Spinal cord (tissue), 9 donors: ENCODE measurements at regions not wholly inside any gene's neighbourhood (a gene's known extent, or its start where the extent isn't known, plus 50 kb on each side); places are given as distances from the start of the nearest gene placed in this dataset.

Experiments used
- DNase-seq, 6 donors: peaks; one replicate each; pipeline versions ENCODE4 v3.0.0 to v3.0.0-alpha.2; 2013 to 2015; ENCODE audit warnings: low spot score in 6 of 6, low read depth in 4 of 6
- H3K27ac ChIP-seq: one replicate; pipeline ENCODE4 v1.5.1; 2013; ENCODE audit warnings: low read depth, low read length, control low read depth
- H3K27me3 ChIP-seq: one replicate; pipeline ENCODE4 v1.6.1; 2013; ENCODE audit warnings: low read length; ENCODE audit not compliant: control insufficient read depth, insufficient read depth
- H3K36me3 ChIP-seq: one replicate; pipeline ENCODE4 v1.6.1; 2013; ENCODE audit warnings: low read length; ENCODE audit not compliant: control insufficient read depth, insufficient read depth
- H3K4me1 ChIP-seq: one replicate; pipeline ENCODE4 v1.6.1; 2013; ENCODE audit warnings: low read length; ENCODE audit not compliant: control insufficient read depth, insufficient read depth
- H3K4me3 ChIP-seq: one replicate; pipeline ENCODE4 v1.5.1; 2013; ENCODE audit warnings: low read depth, low read length, control low read depth
- H3K9me3 ChIP-seq: one replicate; pipeline ENCODE4 v1.6.1; 2013; ENCODE audit warnings: low read length; ENCODE audit not compliant: control insufficient read depth, insufficient read depth
- WGBS: methylation state at CpG from one replicate; pipeline ENCODE4 v1.1.5; 2013; ENCODE audit warnings: missing lambda C conversion rate; ENCODE audit not compliant: insufficient coverage; 5-methylcytosine and 5-hydroxymethylcytosine counted together
- donor health status: healthy.

GRCh38 chr5:119873611-119874010 is 244.3 kb downstream of the FAM170A start:
- Histone ChIP-seq H3K27ac (no peak overlapping the region), H3K9me3 (no peaks in the 10 kb centered on the region), H3K4me1 (no peaks in the 10 kb centered on the region), H3K36me3 (no peaks in the 10 kb centered on the region), H3K27me3 (no peaks in the 10 kb centered on the region), H3K4me3 (no peak overlapping the region)
- DNase-seq, result no peak
- WGBS, result 100% methylated on average over 1 of the region's 5 CpGs

- H3K27ac ChIP-seq, result no peak overlapping the region
- H3K4me3 ChIP-seq, result no peak overlapping the region
- no peaks in the 10 kb centered on the region for H3K9me3 ChIP-seq
- DNase-seq, result no peak
- no peaks in the 10 kb centered on the region for H3K36me3 ChIP-seq
- no peaks in the 10 kb centered on the region for H3K27me3 ChIP-seq
- no peaks in the 10 kb centered on the region for H3K4me1 ChIP-seq
Observed at GRCh38 chr5:119876522-119876921, 247.2 kb downstream of the FAM170A start.

GRCh38 chr5:119878712-119879111 is 249.4 kb downstream of the FAM170A start:
- no peak for DNase-seq
- WGBS, result no CpG with 5 or more reads among the region's 2 CpGs
- Histone ChIP-seq H3K4me1 (no peaks in the 10 kb centered on the region), H3K9me3 (no peaks in the 10 kb centered on the region), H3K36me3 (no peaks in the 10 kb centered on the region), H3K4me3 (no peak overlapping the region), H3K27ac (no peak overlapping the region), H3K27me3 (no peaks in the 10 kb centered on the region)

- no peaks in the 10 kb centered on the region for H3K4me1 ChIP-seq
- H3K4me3 ChIP-seq, result no peak overlapping the region
- H3K9me3 ChIP-seq, result no peaks in the 10 kb centered on the region
- H3K36me3 ChIP-seq, result no peaks in the 10 kb centered on the region
- no peaks in the 10 kb centered on the region for H3K27me3 ChIP-seq
- H3K27ac ChIP-seq, result no peak overlapping the region
- no CpG with 5 or more reads among the region's 2 CpGs for WGBS
- DNase-seq, result no peak
Observed at GRCh38 chr5:119879446-119879845, 250.1 kb downstream of the FAM170A start.

GRCh38 chr5:119895066-119895465 is 265.7 kb downstream of the FAM170A start:
- H3K4me1 ChIP-seq, result no peaks in the 10 kb centered on the region
- H3K4me3 ChIP-seq, result no peak overlapping the region
- WGBS, result 100% methylated on average over 1 of the region's 2 CpGs
- no peak overlapping the region for H3K27ac ChIP-seq
- no peaks in the 10 kb centered on the region for H3K36me3 ChIP-seq
- H3K9me3 ChIP-seq, result no peaks in the 10 kb centered on the region
- no peak for DNase-seq
- no peaks in the 10 kb centered on the region for H3K27me3 ChIP-seq

- H3K9me3 ChIP-seq, result no peaks in the 10 kb centered on the region
- H3K4me3 ChIP-seq, result no peak overlapping the region
- no peaks in the 10 kb centered on the region for H3K27me3 ChIP-seq
- H3K4me1 ChIP-seq, result no peaks in the 10 kb centered on the region
- H3K27ac ChIP-seq, result no peak overlapping the region
- 71% methylated on average over 1 of the region's 2 CpGs for WGBS
- H3K36me3 ChIP-seq, result no peaks in the 10 kb centered on the region
- DNase-seq, result peak in 1 of 6 donors; percentile 7
Observed at GRCh38 chr5:119896826-119897536, 267.6 kb downstream of the FAM170A start.

- Histone ChIP-seq H3K27ac (no peak overlapping the region), H3K27me3 (no peaks in the 10 kb centered on the region), H3K36me3 (no peaks in the 10 kb centered on the region), H3K4me1 (no peaks in the 10 kb centered on the region), H3K4me3 (no peak overlapping the region), H3K9me3 (no peaks in the 10 kb centered on the region)
- 88% methylated on average over 2 of the region's 6 CpGs for WGBS
- no peak for DNase-seq
Observed at GRCh38 chr5:119897537-119898370, 268.4 kb downstream of the FAM170A start.

- no peaks in the 10 kb centered on the region for H3K36me3 ChIP-seq
- no peaks in the 10 kb centered on the region for H3K27me3 ChIP-seq
- DNase-seq, result no peak
- H3K27ac ChIP-seq, result no peak overlapping the region
- WGBS, result no CpG with 5 or more reads among the region's 2 CpGs
- no peaks in the 10 kb centered on the region for H3K9me3 ChIP-seq
- no peaks in the 10 kb centered on the region for H3K4me1 ChIP-seq
- H3K4me3 ChIP-seq, result no peak overlapping the region
Observed at GRCh38 chr5:119899981-119900380, 270.6 kb downstream of the FAM170A start.

GRCh38 chr5:119902593-119902992 is 273.2 kb downstream of the FAM170A start:
- no peaks in the 10 kb centered on the region for H3K9me3 ChIP-seq
- no CpG with 5 or more reads among the region's 2 CpGs for WGBS

GRCh38 chr5:119913425-119913824 is 284.1 kb downstream of the FAM170A start:
- Histone ChIP-seq H3K4me3 (no peak overlapping the region), H3K27me3 (no peaks in the 10 kb centered on the region), H3K4me1 (no peaks in the 10 kb centered on the region), H3K36me3 (no peaks in the 10 kb centered on the region), H3K27ac (no peak overlapping the region), H3K9me3 (no peaks in the 10 kb centered on the region)
- DNase-seq, result no peak
- WGBS, result 48% methylated on average over 3 of the region's 3 CpGs

More at GRCh38 chr5:119902593-119902992, 273.2 kb downstream of the FAM170A start:
- DNase-seq, result peak in 1 of 6 donors; percentile 6
- Histone ChIP-seq H3K27ac (no peak overlapping the region), H3K27me3 (no peaks in the 10 kb centered on the region), H3K36me3 (no peaks in the 10 kb centered on the region), H3K4me1 (no peaks in the 10 kb centered on the region), H3K4me3 (no peak overlapping the region)
